SU-DHL-6 (cell line): ENCODE measurements at regions not wholly inside any gene's neighbourhood (a gene's known extent, or its start where the extent isn't known, plus 50 kb on each side); places are given as distances from the start of the nearest gene placed in this dataset.
"Not testable (repeated sequence)": the region's sequence is repeated elsewhere in the genome, so short reads cannot be mapped to it uniquely, and the experiment has no call there.

ENCODE experiments used
- H2AFZ ChIP-seq: fragments of 200-600 bp; sonication (generic); 2 replicates; pipeline ENCODE4 v1.6.1; 2014; ENCODE audit warnings: low read depth, mild to moderate bottlenecking, moderate library complexity, mixed read lengths, antibody characterized with exemption, low read length; ENCODE audit not compliant: severe bottlenecking
- H3F3A ChIP-seq: fragments of 200-600 bp; shearing (Covaris generic); 2 replicates; pipeline ENCODE4 v1.6.0; 2016; ENCODE audit warnings: antibody characterized with exemption, mild to moderate bottlenecking; ENCODE audit not compliant: insufficient read depth
- H3K27ac ChIP-seq: fragments of 200-600 bp; sonication (generic); 2 replicates; pipeline ENCODE4 v1.5.1; 2016; ENCODE audit warnings: low read depth, mild to moderate bottlenecking, low read length, moderate library complexity, mixed read lengths
- H3K27me3 ChIP-seq: fragments of 200-600 bp; sonication (generic), shearing (Covaris generic); 2 replicates; pipeline ENCODE4 v1.6.0; 2014; ENCODE audit warnings: mild to moderate bottlenecking, low read length
- H3K36me3 ChIP-seq: fragments of 200-600 bp; sonication (generic); 2 replicates; pipeline ENCODE4 v1.6.1; 2014; ENCODE audit warnings: mild to moderate bottlenecking, low read length, mixed read lengths
- H3K4me2 ChIP-seq: fragments of 300-600, 200-600 bp; shearing (Covaris generic), sonication (generic); 2 replicates; pipeline ENCODE4 v1.6.0; 2014; ENCODE audit warnings: low read length, low read depth, mild to moderate bottlenecking; ENCODE audit not compliant: poor library complexity, severe bottlenecking
- H3K4me3 ChIP-seq: fragments of 200-600 bp; sonication (generic); 2 replicates; pipeline ENCODE4 v1.5.1; 2014; ENCODE audit warnings: antibody characterized with exemption, low read length, mild to moderate bottlenecking, mixed read lengths; ENCODE audit not compliant: insufficient read depth, poor library complexity, severe bottlenecking
- H3K79me2 ChIP-seq: fragments of 200-600 bp; sonication (generic); 2 replicates; pipeline ENCODE4 v1.6.1; 2014; ENCODE audit warnings: mild to moderate bottlenecking, low read length, moderate library complexity; ENCODE audit not compliant: insufficient read depth
- H3K9ac ChIP-seq: fragments of 200-600 bp; sonication (generic); 2 replicates; pipeline ENCODE4 v1.7.0; 2014; ENCODE audit warnings: mild to moderate bottlenecking, low read length
- H3K9me2 ChIP-seq: fragments of 200-600 bp; sonication (generic); replicated peaks from 2 replicates; pipeline ENCODE4 v1.6.1; 2014; ENCODE audit warnings: low read length; ENCODE audit not compliant: insufficient read depth
- H3K9me3 ChIP-seq: fragments of 200-600 bp; sonication (generic); 2 replicates; pipeline ENCODE4 v1.6.1; 2014; ENCODE audit warnings: low read length, mixed read lengths; ENCODE audit not compliant: insufficient read depth
- H4K20me1 ChIP-seq: fragments of 200-600 bp; sonication (generic); 2 replicates; pipeline ENCODE4 v1.6.1; 2014; ENCODE audit warnings: low read depth, mild to moderate bottlenecking, antibody characterized with exemption, low read length, moderate library complexity, mixed read lengths
- CTCF ChIP-seq: fragments of 200-600 bp; sonication (generic); IDR thresholded peaks from one replicate; pipeline ENCODE4 v1.5.1; 2017; ENCODE audit warnings: antibody characterized with exemption, mild to moderate bottlenecking, low read length, moderate library complexity; ENCODE audit not compliant: insufficient read depth, poor library complexity, severe bottlenecking
- EZH2phosphoT487 ChIP-seq: fragments of 200-600 bp; sonication (generic), shearing (Covaris generic); conservative IDR thresholded peaks from 2 replicates; pipeline ENCODE4 v1.6.1; 2018; ENCODE audit warnings: mild to moderate bottlenecking, antibody characterized with exemption, low read length, moderate library complexity, mixed read lengths

GRCh38 chr2:172262486-172262885 is 159.8 kb upstream of the DLX2 start:
- Histone ChIP-seq H3K36me3 (no peaks in the 10 kb centered on the region), H3K9me2 (no peaks in the 10 kb centered on the region), H4K20me1 (no peaks in the 10 kb centered on the region), H3K79me2 (no peaks in the 10 kb centered on the region), H3K27me3 (no peaks in the 10 kb centered on the region), H3K27ac (no peak overlapping the region), H3K9ac (no peak overlapping the region), H3K9me3 (no peaks in the 10 kb centered on the region), H2AFZ (no peak overlapping the region), H3F3A (no peaks in the 10 kb centered on the region), H3K4me3 (no peak overlapping the region), H3K4me2 (no peak overlapping the region)
- no peak for TF ChIP-seq EZH2phosphoT487
- TF ChIP-seq CTCF: no peak

GRCh38 chr2:172264820-172265219 is 162.1 kb upstream of the DLX2 start:
- H3K36me3 ChIP-seq, H3K9ac ChIP-seq, H2AFZ ChIP-seq: not testable (repeated sequence)

GRCh38 chr2:172269507-172270244 is 157.7 kb upstream of the ITGA6 start:
- not testable (repeated sequence) for H3K4me2 ChIP-seq, H2AFZ ChIP-seq, H3K27me3 ChIP-seq, H3K9me2 ChIP-seq, H3F3A ChIP-seq, H3K79me2 ChIP-seq, H3K27ac ChIP-seq, H3K9me3 ChIP-seq, H3K36me3 ChIP-seq, H4K20me1 ChIP-seq, H3K4me3 ChIP-seq, H3K9ac ChIP-seq

More at GRCh38 chr2:172264820-172265219, 162.1 kb upstream of the DLX2 start:
- not testable (repeated sequence) for H4K20me1 ChIP-seq, H3K4me2 ChIP-seq, H3K4me3 ChIP-seq, H3F3A ChIP-seq, H3K79me2 ChIP-seq, H3K27me3 ChIP-seq, H3K9me2 ChIP-seq, H3K9me3 ChIP-seq, H3K27ac ChIP-seq

GRCh38 chr2:172270278-172271079 is 156.9 kb upstream of the ITGA6 start:
- Histone ChIP-seq H3K36me3 (0 out of 2 replicates have a peak, but pooled peaks cover 2% of the 10 kb centered on the region), H3K4me3 (no peak overlapping the region), H4K20me1 (no peaks in the 10 kb centered on the region), H3K9me2 (no peaks in the 10 kb centered on the region), H3F3A (no peaks in the 10 kb centered on the region), H3K27me3 (no peaks in the 10 kb centered on the region), H3K9ac (no peak overlapping the region), H3K27ac (no peak overlapping the region), H3K79me2 (no peaks in the 10 kb centered on the region), H3K9me3 (no peaks in the 10 kb centered on the region), H2AFZ (no peak overlapping the region), H3K4me2 (no peak overlapping the region)
- TF ChIP-seq EZH2phosphoT487 (no peak), CTCF (no peak)
